Brain pericyte (primary cell): ENCODE measurements at regions not wholly inside any gene's neighbourhood (a gene's known extent, or its start where the extent isn't known, plus 50 kb on each side); places are given as distances from the start of the nearest gene placed in this dataset.

ENCODE experiments used
- DNase-seq: peaks from one replicate; pipeline ENCODE4 v3.0.0-alpha.2; 2012; ENCODE audit warnings: low read depth, low spot score

DNA sequence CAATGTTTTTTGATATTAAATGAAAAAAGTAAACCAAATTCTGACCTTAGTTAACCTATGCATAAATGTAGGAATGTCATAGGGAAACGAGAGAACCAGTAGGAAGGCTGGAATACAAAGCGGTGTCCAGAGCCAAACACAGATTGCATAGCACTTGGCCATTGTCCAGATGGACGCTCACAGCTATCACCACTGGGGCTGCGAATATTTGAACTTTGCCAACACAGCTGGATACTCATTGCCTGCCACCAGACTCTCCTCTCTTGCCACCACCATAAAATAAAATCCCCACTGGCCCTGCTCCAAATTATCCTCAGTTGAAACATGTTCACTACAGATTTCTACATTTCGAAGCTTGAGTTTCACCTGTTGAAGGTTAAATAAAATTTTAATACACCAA, 159.3 kb upstream of the GULP1 start:
- DNase-seq: peak; percentile 12

GRCh38 chr2:188134241-188134640, 157.4 kb upstream of the GULP1 start:
- no peak for DNase-seq

GRCh38 chr2:188138313-188138712, 153.4 kb upstream of the GULP1 start:
- no peak for DNase-seq

GRCh38 chr2:188142088-188142487, 149.6 kb upstream of the GULP1 start:
- DNase-seq: no peak

DNA sequence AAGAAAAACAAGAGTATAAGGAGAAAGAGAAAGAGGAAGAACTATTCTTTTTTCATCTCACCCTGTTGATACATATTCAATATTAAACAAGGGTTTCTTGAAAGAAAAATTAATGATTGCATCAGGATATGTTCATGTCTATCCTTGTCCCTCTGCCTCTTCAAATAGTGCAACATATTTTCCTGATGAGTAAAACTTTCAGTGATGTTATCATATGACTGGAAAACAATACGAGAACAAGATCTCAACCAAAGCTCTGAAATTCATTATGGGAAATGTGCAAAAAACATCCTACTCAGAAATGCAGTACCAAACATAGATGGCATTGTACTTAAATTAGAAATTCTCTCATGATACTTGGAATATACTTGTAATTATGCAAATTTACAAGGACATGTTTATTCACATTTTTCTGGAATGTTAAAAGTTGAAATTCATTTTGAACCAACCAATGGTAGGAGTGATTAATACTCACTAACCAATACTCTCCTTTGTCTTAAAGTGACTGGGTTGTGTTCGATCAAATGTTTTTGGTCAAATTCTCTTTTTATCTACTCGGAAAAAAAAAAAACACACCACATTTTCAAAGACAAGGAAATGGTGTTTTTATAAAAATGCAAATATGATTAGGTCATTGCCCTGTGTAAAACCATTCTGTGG, 148.9 kb upstream of the GULP1 start:
- DNase-seq: no peak

DNA sequence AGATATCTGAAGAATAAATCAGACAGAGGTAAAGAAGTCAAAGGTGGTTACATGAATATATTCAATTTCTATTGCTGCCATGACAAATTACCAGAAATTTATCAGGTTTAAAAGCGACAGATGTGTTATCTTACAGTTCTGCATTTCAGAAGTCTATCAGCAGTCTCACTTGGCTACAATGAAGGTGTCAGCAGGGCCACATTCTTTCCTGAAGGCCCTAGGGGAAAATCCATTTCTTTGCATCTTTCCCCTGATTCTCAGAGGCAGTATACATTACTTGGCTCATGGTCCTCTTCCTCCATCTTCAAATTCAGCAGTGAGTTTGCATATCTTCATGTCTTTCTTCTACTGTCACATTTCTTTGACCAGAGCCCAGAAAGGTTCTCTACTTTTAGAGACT, 145.8 kb upstream of the GULP1 start:
- DNase-seq: no peak

- DNase-seq: no peak
These were observed 144.8 kb upstream of the GULP1 start for GRCh38 chr2:188146888-188147287.

DNA sequence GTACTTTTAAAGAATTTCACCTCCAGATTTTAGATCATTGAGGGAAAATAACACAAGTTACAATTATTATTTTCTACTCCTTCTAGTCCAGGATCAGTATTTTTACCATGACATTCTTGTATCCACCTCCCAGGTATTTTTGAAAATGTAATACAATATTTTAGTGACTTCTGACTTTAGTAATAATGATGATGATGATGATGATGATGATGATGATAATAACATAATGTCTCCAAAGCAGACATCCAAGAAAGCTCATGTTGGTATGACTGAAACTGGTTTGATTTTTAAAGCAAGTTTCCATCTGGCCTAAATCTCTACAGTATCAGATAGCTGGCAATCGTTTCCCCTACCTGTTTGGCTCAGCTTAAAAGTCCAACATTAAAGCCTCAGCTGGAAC, 140.0 kb upstream of the GULP1 start:
- no peak for DNase-seq

- no peak for DNase-seq
These were observed 133.2 kb upstream of the GULP1 start for GRCh38 chr2:188158337-188159100.

GRCh38 chr2:188159484-188159883, 132.2 kb upstream of the GULP1 start:
- no peak for DNase-seq

DNA sequence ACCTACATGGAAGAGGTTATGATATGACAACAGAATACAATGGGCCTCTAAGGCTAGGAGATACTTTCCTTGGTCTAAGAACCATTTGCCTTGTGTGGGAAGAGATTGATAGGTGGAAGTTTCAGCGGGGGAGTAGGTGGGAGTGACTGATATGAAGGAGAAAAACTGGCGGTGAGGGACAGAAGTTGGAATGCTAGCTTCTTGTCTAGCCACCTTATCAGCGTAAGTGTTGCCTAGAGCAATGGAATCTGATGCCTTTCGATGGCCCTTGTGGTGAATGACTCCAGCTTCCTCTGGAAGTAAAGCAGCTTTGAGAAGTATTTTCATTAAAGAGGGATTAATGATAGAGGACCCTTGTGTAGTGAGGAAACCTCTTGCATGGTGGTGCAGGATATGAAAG, 121.3 kb upstream of the GULP1 start:
- no peak for DNase-seq

DNA sequence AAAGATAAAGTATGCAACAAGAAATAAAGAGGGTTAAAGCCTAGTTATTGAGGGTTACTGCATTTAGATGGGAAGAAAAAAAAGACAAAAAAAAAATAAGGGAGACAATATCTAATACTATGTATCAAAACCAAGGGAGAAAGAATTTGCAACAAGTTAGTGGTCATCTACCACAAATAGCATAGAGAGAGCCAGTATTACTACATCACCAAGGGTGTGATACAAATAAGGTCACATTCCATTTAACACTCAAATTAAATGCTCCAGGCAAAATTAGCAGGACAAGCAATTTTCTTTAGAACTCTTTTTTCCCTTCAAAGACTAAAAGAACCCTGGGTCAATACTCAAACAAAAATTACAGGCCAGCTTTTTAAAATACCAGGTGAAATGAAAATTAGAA, 115.1 kb upstream of the GULP1 start:
- no peak for DNase-seq

DNA sequence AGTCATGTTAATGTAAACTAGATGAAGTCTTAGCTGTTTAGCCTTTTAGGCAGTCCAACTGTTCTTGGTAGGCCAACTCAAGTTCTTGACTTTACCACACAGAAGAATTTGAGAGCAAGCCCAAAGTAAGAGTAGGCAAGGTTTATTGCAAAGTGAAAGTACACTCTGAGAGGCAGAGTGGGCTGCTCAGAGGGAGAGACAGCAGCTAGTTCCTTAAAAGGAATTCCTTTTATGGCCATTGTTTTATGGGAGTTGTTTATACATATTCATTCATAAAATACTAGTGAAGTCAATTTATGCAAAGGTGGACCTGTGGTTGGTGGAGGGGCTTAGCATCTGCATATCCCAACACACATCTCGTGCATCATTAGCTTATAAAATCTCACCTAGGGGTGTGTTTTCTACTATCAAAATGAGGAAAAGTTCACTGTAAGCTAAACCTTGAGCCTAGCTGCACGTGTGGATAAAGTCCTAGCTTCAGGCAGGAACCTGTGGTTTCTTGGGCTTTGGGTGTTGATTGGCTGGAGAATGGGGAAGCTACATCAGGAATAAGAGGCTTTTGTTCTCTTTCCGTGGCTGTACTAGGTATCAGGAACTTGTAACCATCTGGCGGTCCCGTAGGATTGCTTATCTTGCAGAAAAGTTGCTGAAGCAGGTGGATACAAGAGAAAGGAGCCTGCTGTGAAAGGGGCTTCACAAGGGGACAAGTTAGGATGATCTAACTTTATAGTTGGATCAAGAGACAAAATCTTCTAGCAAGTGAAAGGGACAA, 110.4 kb upstream of the GULP1 start:
- DNase-seq: no peak

DNA sequence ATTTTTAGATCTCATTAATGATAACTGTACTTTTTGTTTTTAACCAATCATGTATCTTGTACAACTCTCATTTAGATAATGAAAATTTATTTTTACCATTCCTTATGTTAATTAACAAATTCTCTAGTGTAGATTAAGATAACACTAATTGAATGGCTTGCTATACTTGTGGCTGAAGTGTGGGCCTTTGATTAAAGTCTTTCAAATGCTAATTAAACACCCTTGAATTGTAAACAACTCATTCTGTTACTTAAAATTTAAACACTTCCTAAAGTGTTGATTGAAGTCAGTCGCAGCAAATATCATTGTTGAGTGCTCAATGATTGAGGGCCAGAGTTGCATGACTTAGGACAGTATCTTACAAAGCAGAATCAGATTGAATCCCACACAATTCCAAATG, 109.8 kb upstream of the GULP1 start:
- DNase-seq: no peak

- no peak for DNase-seq
These were observed 103.9 kb upstream of the GULP1 start for GRCh38 chr2:188187726-188188125.

DNA sequence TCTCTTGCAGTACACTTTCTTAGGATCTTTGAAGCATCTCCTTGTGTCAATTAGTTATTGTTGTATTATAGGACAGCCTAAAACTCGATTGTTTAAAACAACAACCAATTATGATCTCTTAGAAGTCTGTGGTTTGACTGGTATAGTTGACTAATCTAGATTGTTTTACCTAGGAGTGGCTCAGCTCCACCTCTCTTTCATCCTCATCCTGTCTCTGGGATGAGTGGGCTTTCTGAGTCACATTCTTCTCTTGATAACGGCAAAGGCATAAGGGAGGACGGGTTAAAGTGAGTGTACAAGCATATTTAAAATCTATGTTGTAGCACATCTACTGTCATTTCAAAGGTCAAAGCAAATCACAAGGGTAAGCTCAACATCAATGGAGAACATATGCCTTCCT, 102.3 kb upstream of the GULP1 start:
- DNase-seq: no peak

DNA sequence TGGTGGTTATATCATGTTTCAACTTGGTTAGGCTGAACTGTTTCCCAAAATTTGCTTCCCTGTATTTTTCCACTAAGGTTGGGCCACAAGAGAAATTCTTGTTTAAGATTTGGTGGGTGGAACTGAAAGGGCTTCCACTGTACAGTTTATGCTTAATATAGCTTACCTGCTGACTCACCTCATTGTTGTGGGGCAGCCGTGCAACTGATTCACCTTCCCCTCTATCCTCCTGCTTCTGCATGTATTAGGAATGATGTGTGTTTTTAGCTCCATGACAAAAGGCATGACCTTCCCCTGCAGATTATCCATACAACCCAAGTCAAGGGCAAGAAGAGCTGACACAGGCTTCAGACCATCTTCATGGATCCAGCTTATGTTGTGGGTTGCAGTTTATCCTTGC, 98.4 kb upstream of the GULP1 start:
- DNase-seq: no peak

GRCh38 chr2:188196343-188197008, 95.2 kb upstream of the GULP1 start:
- no peak for DNase-seq

DNA sequence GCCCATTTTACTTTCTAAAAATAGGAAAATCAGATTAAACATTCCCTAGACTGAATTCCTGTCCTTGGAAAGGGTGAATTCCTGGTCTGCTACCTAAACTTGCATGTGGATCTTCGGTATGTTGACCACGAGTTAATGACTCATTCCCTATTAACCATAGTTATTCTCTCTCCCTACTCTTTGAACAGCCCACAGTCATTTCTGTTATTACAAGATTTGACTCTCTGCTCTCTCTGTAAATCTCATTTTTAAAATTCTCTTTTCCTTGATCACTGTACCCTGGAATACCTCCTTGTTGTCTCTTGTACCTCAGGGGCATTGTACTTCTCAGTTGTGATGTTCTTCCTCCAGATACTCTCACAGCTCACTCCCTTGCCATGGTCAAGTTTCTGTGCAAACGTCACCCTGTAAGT, 92.0 kb upstream of the GULP1 start:
- DNase-seq: no peak

DNA sequence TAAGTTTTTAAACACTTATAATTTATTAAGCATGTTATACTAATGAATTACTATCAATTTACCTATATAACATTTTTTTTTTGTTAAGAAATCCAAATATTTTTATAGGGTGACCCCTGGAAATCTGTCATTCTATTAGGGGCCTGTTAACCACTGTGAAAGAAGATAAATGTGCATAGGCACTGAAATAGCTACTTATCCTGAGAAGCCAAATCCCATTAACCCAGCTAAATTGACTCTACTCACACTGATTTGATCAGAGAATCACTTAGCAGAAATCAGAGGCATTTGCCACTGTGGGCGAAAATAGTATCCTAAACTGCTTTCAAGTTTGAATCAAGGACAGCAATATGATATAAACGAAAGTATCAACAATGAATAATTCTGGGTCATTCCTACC, 90.0 kb upstream of the GULP1 start:
- DNase-seq: no peak

- DNase-seq: no peak
These were observed 88.9 kb upstream of the GULP1 start for GRCh38 chr2:188202777-188203176.

GRCh38 chr2:188203776-188204175, 87.9 kb upstream of the GULP1 start:
- no peak for DNase-seq
